WI38 (cell line): ENCODE measurements at regions not wholly inside any gene's neighbourhood (a gene's known extent, or its start where the extent isn't known, plus 50 kb on each side); places are given as distances from the start of the nearest gene placed in this dataset.

Source experiments
- H3K4me3 ChIP-seq: 2 replicates; pipeline ENCODE4 v1.5.1; 2011; ENCODE audit warnings: low read depth, mild to moderate bottlenecking, control low read depth, low read length
- CTCF ChIP-seq: IDR thresholded peaks from 2 replicates; pipeline ENCODE4 v1.5.1; 2012; ENCODE audit warnings: low read depth, mild to moderate bottlenecking, control low read depth, low read length

GRCh38 chr12:126869644-126870043 is 1397.3 kb upstream of the TMEM132C start:
- TF ChIP-seq CTCF, result no peak
- no peak overlapping the region for H3K4me3 ChIP-seq

- H3K4me3 ChIP-seq, result no peak overlapping the region
- TF ChIP-seq CTCF, result no peak
Observed at GRCh38 chr12:126873701-126874100, 1393.3 kb upstream of the TMEM132C start.

GRCh38 chr12:126874427-126875026 is 1392.4 kb upstream of the TMEM132C start:
- peak; percentile 24; the same call in 1 of the 2 replicates for TF ChIP-seq CTCF
- no peak overlapping the region for H3K4me3 ChIP-seq

- no peak overlapping the region for H3K4me3 ChIP-seq
- TF ChIP-seq CTCF, result no peak
Observed at GRCh38 chr12:126879842-126880241, 1387.1 kb upstream of the TMEM132C start.

GRCh38 chr12:126883697-126884096 is 1383.3 kb upstream of the TMEM132C start:
- no peak for TF ChIP-seq CTCF

GRCh38 chr12:126889501-126889900 is 1377.5 kb upstream of the TMEM132C start:
- no peak overlapping the region for H3K4me3 ChIP-seq
- no peak for TF ChIP-seq CTCF

More at GRCh38 chr12:126883697-126884096, 1383.3 kb upstream of the TMEM132C start:
- no peak overlapping the region for H3K4me3 ChIP-seq

- no peak for TF ChIP-seq CTCF
- no peak overlapping the region for H3K4me3 ChIP-seq
Observed at GRCh38 chr12:126890097-126890496, 1376.9 kb upstream of the TMEM132C start.
